GM19324 (cell line): ENCODE measurements at regions not wholly inside any gene's neighbourhood (a gene's known extent, or its start where the extent isn't known, plus 50 kb on each side); places are given as distances from the start of the nearest gene placed in this dataset.

ENCODE experiments used
- ATAC-seq: cut with Tn5 transposase; IDR thresholded peaks from one replicate; pipeline ENCODE4 v1.9.1; 2021; ENCODE audit warnings: mild to moderate bottlenecking, moderate library complexity; ENCODE audit not compliant: unreplicated experiment, low FRiP score

- ATAC-seq, result no peak
These were observed 53.3 kb downstream of the BLID start for GRCh38 chr11:122062763-122063162.

- no peak for ATAC-seq
These were observed 56.5 kb downstream of the BLID start for GRCh38 chr11:122059565-122059964.

GRCh38 chr11:122050021-122050690 is 65.9 kb downstream of the BLID start:
- no peak for ATAC-seq

GRCh38 chr11:122048401-122048800 is 67.6 kb downstream of the BLID start:
- ATAC-seq, result no peak

- no peak for ATAC-seq
These were observed 69.2 kb downstream of the BLID start for GRCh38 chr11:122046846-122047245.

- ATAC-seq, result no peak
These were observed 69.6 kb downstream of the BLID start for GRCh38 chr11:122046438-122046837.

GRCh38 chr11:122045181-122045586 is 70.8 kb downstream of the BLID start:
- no peak for ATAC-seq

- no peak for ATAC-seq
These were observed 71.9 kb downstream of the BLID start for GRCh38 chr11:122044086-122044485.

- ATAC-seq, result no peak
These were observed 73.0 kb downstream of the BLID start for GRCh38 chr11:122042981-122043380.

- ATAC-seq, result no peak
These were observed 75.6 kb downstream of the BLID start for GRCh38 chr11:122040464-122040863.

- ATAC-seq, result no peak
These were observed 77.5 kb downstream of the BLID start for GRCh38 chr11:122038543-122038942.

- no peak for ATAC-seq
These were observed 78.1 kb downstream of the BLID start for GRCh38 chr11:122037911-122038310.

- ATAC-seq, result no peak
These were observed 79.5 kb downstream of the BLID start for GRCh38 chr11:122036493-122036892.

- no peak for ATAC-seq
These were observed 80.0 kb downstream of the BLID start for GRCh38 chr11:122036018-122036417.

GRCh38 chr11:122033631-122034030 is 82.4 kb downstream of the BLID start:
- no peak for ATAC-seq

- ATAC-seq, result no peak
These were observed 82.8 kb downstream of the BLID start for GRCh38 chr11:122033193-122033592.

GRCh38 chr11:122032317-122032716 is 83.7 kb downstream of the BLID start:
- ATAC-seq, result no peak

GRCh38 chr11:122031813-122032212 is 84.2 kb downstream of the BLID start:
- no peak for ATAC-seq

GRCh38 chr11:122030286-122030685 is 85.7 kb downstream of the BLID start:
- ATAC-seq, result no peak

- ATAC-seq, result no peak
These were observed 87.5 kb downstream of the BLID start for GRCh38 chr11:122028545-122028944.

GRCh38 chr11:122028036-122028435 is 88.0 kb downstream of the BLID start:
- no peak for ATAC-seq

- no peak for ATAC-seq
These were observed 90.3 kb downstream of the BLID start for GRCh38 chr11:122025757-122026156.

- ATAC-seq, result no peak
These were observed 91.7 kb downstream of the BLID start for GRCh38 chr11:122024278-122024677.
